Pancreas (tissue), 10 donors: ENCODE measurements at regions not wholly inside any gene's neighbourhood (a gene's known extent, or its start where the extent isn't known, plus 50 kb on each side); places are given as distances from the start of the nearest gene placed in this dataset.

ENCODE experiments used
- ATAC-seq, 4 donors: fragments of 200-7000 bp; cut with Tn5 transposase; one replicate each; pipeline versions ENCODE4 v1.8.0 to v1.9.1; 2020; ENCODE audit warnings: mild to moderate bottlenecking in 4 of 4, moderate library complexity in 4 of 4
- DNase-seq, 6 donors: peaks; one replicate each; pipeline ENCODE4 v3.0.0-alpha.2; 2020
- FAIRE-seq: peaks from 2 replicates; lab custom pipeline; 2012; peaks lifted over from hg19 to GRCh38; lab: Jason Lieb, UNC
- H3K27ac ChIP-seq, 4 donors: fragments of 200-600 bp; sonication (generic); 1 replicate in 3 of 4; 2 replicates in 1 of 4; pipeline versions ENCODE4 v1.5.0 to v1.8.0; 2020
- H3K27me3 ChIP-seq, 4 donors: fragments of 200-600 bp; one replicate each; pipeline ENCODE4 v1.8.0; 2021
- H3K36me3 ChIP-seq, 3 donors: fragments of 200-600 bp; sonication (generic) in 1 of 3; one replicate each; pipeline versions ENCODE4 v1.5.0 to v1.8.0; 2020 to 2021
- H3K4me1 ChIP-seq, 3 donors: fragments of 200-600 bp; one replicate each; pipeline ENCODE4 v1.8.0; 2021
- H3K4me3 ChIP-seq, 4 donors: fragments of 200-600 bp; sonication (generic) in 2 of 4; one replicate each; pipeline versions ENCODE4 v1.5.0 to v1.8.0; 2020 to 2021
- H3K9me3 ChIP-seq, 4 donors: fragments of 200-600 bp; one replicate each; pipeline ENCODE4 v1.8.0; 2021
- WGBS, 2 donors: extraction: QIAGEN DNeasy Blood & Tissue Kit; methylation state at CpG; one replicate each; pipeline ENCODE4 v1.1.7; 2013; 5-methylcytosine and 5-hydroxymethylcytosine counted together
- intact Hi-C, 3 donors: fragments of 100-400 bp; cut with DNase I; formaldehyde crosslinking; loops; one replicate each; pipeline versions ENCODE4 v1.11.1 to v1.14.2; 2022
- TF ChIP-seq, protein P1 (sequence below), 4 donors: fragments of 200-600 bp; sonication (generic) in 3 of 4; IDR thresholded peaks; one replicate each; pipeline versions ENCODE4 v1.5.0 to v1.8.0; 2021; ENCODE audit warnings: antibody characterized with exemption in 4 of 4
- donor health status: healthy with polysubstance abuse.
- donor health status: DM: no; HTN: no; CAD: no; lungs with moderate emphysema.
- donor health status: DM: no; HTN: no; CAD: no.
- donor health status: control.
- donor health status: control.
- donor health status: Bipolar disorder and iron deficiency.
- donor health status: DM: yes; HTN: yes; CAD: no.
- donor health status: DM: no; HTN: no; CAD: no.
- donor health status: DM: no; HTN: no; CAD: no.
- donor health status: DM: yes; HTN: yes; CAD: no.

DNA sequence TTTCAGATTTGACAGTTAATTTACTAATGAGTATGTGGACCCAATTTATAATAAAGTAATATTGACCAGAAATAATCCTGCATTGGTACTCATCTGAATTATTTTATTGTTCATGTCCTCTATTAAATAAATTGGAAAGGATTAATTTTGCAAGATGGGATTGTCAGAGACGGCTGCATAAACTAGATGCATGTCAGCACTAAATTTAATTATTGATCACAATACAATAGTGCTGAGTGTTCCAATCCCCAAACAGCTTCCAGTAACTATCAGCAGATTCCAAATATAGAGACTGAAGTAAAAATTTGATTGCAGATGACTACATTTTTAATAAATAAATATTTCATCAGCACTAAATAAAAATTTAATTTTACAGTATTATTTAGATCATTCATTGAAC is 387.2 kb downstream of the GRB14 start:
- no peak for FAIRE-seq
- no peaks in the 10 kb centered on the region for H3K4me1 ChIP-seq
- no peak for DNase-seq
- no peak overlapping the region for H3K27ac ChIP-seq
- TF ChIP-seq, protein P1, sequence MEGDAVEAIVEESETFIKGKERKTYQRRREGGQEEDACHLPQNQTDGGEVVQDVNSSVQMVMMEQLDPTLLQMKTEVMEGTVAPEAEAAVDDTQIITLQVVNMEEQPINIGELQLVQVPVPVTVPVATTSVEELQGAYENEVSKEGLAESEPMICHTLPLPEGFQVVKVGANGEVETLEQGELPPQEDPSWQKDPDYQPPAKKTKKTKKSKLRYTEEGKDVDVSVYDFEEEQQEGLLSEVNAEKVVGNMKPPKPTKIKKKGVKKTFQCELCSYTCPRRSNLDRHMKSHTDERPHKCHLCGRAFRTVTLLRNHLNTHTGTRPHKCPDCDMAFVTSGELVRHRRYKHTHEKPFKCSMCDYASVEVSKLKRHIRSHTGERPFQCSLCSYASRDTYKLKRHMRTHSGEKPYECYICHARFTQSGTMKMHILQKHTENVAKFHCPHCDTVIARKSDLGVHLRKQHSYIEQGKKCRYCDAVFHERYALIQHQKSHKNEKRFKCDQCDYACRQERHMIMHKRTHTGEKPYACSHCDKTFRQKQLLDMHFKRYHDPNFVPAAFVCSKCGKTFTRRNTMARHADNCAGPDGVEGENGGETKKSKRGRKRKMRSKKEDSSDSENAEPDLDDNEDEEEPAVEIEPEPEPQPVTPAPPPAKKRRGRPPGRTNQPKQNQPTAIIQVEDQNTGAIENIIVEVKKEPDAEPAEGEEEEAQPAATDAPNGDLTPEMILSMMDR (IDR thresholded peaks at IDR 0.05): no peak
- H3K27me3 ChIP-seq: no peaks in the 10 kb centered on the region
- intact Hi-C loops: no loop called here
- no peak overlapping the region for H3K4me3 ChIP-seq
- H3K9me3 ChIP-seq: no peaks in the 10 kb centered on the region
- no peaks in the 10 kb centered on the region for H3K36me3 ChIP-seq
- no peak for ATAC-seq
- 35 to 41% methylated on average over 1 of the region's 1 CpG for WGBS, 2 donors

DNA sequence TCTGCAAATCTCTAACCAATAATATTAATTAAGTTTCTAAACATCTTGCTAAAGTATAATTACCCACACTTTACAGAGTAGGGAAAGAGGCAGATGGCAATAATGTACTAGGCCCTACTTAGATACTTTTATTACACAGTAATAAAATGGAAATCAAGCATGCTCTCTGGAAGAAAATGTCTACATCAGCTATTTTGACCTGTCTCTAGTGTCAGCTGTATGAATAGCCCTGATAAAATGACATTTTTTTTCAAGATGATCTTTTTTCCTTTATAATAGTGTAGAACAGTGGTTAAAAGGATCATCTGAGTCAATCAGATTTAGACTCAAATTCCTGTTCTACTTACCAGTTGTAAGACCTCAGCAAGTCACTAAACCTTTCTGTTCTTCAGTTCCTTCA is 397.3 kb downstream of the GRB14 start:
- no peaks in the 10 kb centered on the region for H3K36me3 ChIP-seq
- no peaks in the 10 kb centered on the region for H3K9me3 ChIP-seq
- TF ChIP-seq, protein P1 (IDR thresholded peaks at IDR 0.05): no peak
- no peak for ATAC-seq
- H3K4me1 ChIP-seq: no peaks in the 10 kb centered on the region
- no peaks in the 10 kb centered on the region for H3K27me3 ChIP-seq
- intact Hi-C loops: no loop called here
- H3K27ac ChIP-seq: no peak overlapping the region
- no peak for FAIRE-seq
- no peak for DNase-seq
- no peak overlapping the region for H3K4me3 ChIP-seq

DNA sequence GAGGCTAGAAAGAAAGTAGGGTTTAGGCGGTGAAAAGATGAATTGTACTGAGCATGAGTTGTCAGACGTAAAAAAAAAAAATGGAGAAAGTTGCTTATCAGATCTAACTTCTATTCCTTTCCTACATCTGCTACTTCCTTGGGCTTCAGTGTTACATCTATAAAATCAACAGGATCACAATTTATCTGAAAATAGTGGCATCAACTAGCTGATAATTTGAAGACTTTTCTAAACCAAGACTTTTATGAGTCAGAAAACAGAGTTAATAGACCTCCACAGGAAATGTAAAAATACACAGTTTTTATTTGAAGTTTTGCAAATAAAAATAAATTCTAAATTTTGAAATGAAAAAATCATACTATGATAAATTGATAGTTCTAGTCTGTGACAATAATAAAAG is 399.8 kb downstream of the GRB14 start:
- no peak overlapping the region for H3K4me3 ChIP-seq
- H3K9me3 ChIP-seq: no peaks in the 10 kb centered on the region
- FAIRE-seq (no peak), ATAC-seq (no peak), DNase-seq (no peak)
- no peaks in the 10 kb centered on the region for H3K36me3 ChIP-seq
- TF ChIP-seq, protein P1 (IDR thresholded peaks at IDR 0.05): no peak
- no peak overlapping the region for H3K27ac ChIP-seq
- 58 to 73% methylated on average over 2 of the region's 2 CpGs for WGBS, 2 donors
- intact Hi-C loops: no loop called here
- no peaks in the 10 kb centered on the region for H3K27me3 ChIP-seq
- no peaks in the 10 kb centered on the region for H3K4me1 ChIP-seq

DNA sequence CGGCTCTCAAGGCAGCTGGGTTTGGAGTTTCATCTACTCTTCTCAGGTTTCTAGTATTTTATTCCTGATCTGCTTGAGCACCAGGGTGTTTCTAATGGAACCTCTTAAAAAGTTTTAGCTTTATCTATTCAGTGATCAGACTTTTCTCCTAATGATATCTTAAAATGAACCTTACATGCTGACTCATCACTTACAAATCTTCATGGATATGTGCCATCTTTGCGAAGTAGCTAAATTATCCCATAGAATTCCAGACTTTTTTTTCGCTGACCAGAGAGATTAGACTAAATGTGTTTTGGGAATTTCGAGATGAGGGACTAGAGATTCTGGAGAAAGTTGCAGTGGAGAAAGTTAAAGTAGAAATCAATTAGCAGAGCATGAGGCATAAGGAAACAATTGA is 401.0 kb downstream of the GRB14 start:
- FAIRE-seq: no peak
- intact Hi-C loops: no loop called here
- TF ChIP-seq, protein P1 (IDR thresholded peaks at IDR 0.05): no peak
- no peak overlapping the region for H3K27ac ChIP-seq
- no peak overlapping the region for H3K4me3 ChIP-seq
- H3K9me3 ChIP-seq: no peaks in the 10 kb centered on the region
- no peaks in the 10 kb centered on the region for H3K4me1 ChIP-seq
- no peaks in the 10 kb centered on the region for H3K27me3 ChIP-seq
- DNase-seq: no peak
- no peak for ATAC-seq
- H3K36me3 ChIP-seq: no peaks in the 10 kb centered on the region
- 64 to 82% methylated on average over 4 of the region's 4 CpGs for WGBS, 2 donors

DNA sequence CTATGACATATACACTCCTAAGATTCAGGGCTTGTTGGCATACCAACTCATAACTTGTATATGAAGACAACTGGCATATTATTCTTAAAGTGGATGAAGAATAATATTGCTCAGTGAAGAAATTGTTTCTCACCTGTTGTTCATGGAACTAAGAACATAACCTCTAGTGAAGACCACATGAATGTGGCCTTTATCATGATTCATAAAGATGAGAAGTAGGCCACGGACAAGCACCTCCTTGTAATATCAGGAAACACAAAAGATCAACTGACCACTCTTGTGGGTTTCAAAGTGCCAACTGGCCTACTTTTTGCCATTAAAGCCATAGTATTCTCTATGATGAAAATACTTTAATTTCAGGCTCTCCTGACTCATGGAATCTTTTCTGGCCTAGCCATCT is 407.4 kb downstream of the GRB14 start:
- WGBS, 2 donors: 39 to 52% methylated on average over 1 of the region's 1 CpG
- FAIRE-seq: no peak
- ATAC-seq: no peak

More for the DNA sequence above, 407.4 kb downstream of the GRB14 start:
- DNase-seq: no peak
- no peaks in the 10 kb centered on the region for H3K36me3 ChIP-seq
- H3K4me1 ChIP-seq: no peaks in the 10 kb centered on the region
- H3K27ac ChIP-seq: no peak overlapping the region
- TF ChIP-seq, protein P1 (IDR thresholded peaks at IDR 0.05): no peak
- no peak overlapping the region for H3K4me3 ChIP-seq
- intact Hi-C loops: no loop called here
- no peaks in the 10 kb centered on the region for H3K9me3 ChIP-seq
- no peaks in the 10 kb centered on the region for H3K27me3 ChIP-seq
